T47D (cell line): ENCODE measurements at regions not wholly inside any gene's neighbourhood (a gene's known extent, or its start where the extent isn't known, plus 50 kb on each side); places are given as distances from the start of the nearest gene placed in this dataset.
A peak's percentile ranks its signal among the peaks of the same experiment; 100 is the strongest.

ENCODE experiments used
- DNase-seq, 2 experiments: peaks; one replicate each; pipeline versions ENCODE4 v3.0.0 to v3.0.0-alpha.2; 2011 to 2012; ENCODE audit warnings: low read depth in 1 of 2, low spot score in 1 of 2
- JUND ChIP-seq: IDR thresholded peaks from 2 replicates; pipeline ENCODE4 v1.6.1; 2012; ENCODE audit warnings: low read depth
- in situ Hi-C: cut with HindIII; loops from 2 replicates; pipeline ENCODE4 v1.10.0; 2016; ENCODE audit warnings: low sequenced_read_pairs, low pct_unique_long_range_greater_than_20kb

DNA sequence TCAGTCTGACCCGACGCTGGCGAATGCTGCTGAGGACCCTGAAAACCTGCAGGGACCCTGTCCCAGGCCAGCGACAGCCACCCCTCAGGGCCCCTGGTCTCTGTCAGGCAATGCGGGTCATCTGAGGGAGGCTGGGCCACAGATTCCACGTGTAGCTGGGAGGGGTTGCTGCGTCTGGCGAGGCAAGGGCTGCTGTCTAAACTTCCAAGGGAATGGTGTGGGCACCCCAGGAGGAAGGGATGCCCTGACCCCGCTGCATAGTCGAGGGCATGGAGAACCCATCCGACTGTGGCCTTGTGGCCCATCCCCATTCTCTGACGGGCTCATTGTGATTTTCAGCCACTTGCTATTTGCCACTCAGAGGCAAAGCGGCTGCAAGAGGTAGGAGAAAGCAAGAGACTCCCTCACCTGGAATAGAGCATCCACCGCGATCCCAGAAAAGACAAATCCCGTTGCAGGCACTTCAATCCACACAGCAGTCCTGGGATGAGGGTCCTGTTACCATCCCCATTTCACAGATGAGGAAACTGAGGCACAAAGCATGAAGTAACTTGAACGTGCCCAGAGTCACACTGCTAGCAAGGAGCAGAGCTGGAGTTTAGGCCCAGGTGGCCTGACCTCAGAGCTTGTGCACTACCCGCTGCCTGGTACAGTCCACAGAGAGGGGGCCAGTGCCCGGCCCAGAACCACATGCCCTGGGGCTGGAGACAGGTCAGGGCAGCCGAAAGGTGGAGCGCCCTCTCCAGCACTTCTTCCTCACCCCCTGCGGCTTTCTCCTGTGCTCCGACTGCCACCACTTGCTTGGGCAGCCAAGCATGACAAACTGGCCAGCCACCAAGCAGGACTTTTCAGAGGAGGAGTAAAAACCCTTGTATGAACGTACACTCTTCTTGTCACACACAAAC, 163.8 kb upstream of the KLF14 start:
- DNase-seq: no peak
- no peak for TF ChIP-seq JUND
- in situ Hi-C loops: no loop called here

DNA sequence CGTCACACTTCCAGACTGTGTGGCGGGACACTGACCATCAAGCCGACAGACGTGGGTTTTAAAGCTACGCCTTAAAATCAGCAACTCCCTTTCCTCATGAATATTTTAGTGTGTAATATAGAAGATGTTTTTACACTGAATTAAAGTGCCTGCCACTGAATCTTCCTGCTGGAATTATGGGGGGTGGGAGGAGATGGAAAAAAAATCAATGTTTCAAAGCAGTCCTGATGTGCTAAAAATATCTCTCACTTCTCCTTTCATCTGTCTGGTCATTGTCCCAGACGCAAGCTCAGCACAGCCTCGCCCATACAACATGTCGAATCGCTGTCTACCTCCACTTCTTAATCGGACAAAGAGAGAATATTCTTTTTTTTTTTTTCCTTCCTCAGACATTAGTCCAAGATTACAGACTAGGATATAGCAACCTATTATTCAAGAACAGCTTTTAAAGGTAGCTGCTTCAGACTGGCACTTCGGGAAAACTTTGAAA, 165.1 kb upstream of the KLF14 start:
- DNase-seq: no peak
- in situ Hi-C loops: no loop called here

DNA sequence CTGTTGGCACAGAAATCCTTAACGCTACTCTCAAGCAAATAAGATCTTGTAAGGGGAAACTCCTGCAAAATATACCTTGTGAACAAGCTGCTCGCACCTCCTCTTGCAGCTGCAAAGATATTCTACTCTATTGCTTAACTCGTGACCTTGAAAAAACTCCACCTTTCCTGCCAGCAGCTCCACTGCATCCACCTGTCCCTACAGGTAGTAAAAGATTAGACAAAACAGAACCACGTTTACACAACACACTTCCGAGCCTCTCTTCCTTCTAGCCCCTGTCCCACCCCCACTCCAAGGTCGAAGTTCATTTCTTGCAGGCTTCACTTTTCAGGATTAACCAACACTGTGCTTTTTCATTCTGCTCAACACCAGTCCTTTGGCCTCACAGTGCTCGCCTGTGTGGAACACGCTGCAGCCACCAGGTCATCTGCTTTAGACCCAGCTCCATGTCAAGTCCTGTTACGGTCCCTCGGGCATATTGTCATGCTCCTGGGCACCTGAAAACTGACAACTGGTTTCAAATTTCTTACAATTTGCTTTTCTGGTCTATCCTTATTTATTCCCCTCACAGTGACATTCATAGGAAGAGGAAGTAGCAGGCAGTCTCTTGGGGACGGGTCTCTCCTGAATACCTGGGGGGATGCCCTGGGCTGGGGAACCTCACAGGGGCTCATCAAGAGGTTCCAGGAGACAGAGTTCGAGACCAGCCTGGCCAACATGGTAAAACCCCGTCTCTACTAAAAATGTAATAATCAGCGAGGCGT, 165.8 kb upstream of the KLF14 start:
- no peak for TF ChIP-seq JUND
- DNase-seq: no peak
- in situ Hi-C loops: no loop called here

More for the DNA sequence above, 165.1 kb upstream of the KLF14 start:
- TF ChIP-seq JUND: no peak

DNA sequence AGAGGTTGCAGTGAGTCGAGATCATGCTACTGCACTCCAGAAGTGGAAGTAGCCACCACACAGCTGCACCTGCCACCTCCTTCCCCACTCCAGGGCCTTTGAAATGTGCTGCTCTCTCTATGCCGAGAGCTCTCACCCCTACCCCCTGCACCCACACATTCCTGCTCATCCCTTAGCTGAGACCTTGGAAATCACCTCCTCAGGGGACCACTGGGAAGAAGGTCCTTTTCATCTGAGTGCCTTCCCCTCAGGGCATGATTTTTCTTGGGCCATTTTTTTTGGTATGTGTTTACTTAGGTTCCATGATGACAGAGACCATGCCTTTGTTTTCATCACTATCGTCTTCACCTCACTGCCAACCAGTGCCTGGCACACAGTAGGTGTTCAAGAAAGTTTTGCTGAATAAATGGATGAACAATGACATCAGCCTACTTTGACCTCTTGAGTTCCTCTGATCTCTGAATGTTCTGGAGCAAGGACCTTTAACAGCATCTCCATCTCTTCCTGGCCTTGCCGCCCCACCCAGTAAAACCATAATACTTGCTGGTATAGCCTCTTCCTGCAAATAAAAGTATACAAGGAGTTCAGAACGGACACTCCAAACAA, 166.6 kb upstream of the KLF14 start:
- TF ChIP-seq JUND: no peak
- no peak for DNase-seq
- in situ Hi-C loops: no loop called here

DNA sequence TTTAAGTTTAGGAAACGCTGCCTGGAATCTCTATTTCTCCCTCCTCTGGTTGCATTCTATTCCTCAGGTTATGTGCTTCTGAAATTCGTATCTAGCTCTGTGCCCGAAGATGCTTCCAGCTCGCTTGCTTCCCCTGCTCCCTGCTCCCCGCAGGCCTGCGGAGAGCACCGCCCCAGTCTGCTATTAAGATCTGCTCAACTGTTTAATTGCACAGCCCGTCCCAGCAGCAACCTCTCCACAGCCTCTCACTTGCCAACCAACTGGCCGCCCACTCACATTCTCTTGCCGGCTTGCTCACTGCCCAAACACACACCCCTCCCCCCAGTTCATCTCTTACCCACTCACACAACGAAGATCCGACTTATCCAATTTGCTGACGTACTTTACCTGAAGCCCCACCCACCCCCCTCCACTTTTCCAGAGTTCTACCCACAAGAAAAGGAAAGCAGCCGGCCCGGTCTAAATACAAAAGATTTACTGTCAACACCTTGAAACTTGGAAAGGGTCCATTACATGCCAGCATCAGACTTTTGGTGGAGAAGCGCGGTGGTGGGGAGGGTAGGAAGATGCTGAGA, 167.3 kb upstream of the KLF14 start:
- DNase-seq: peak in 1 of 2 experiments; percentile 12
- in situ Hi-C loops: no loop called here
- no peak for TF ChIP-seq JUND

DNA sequence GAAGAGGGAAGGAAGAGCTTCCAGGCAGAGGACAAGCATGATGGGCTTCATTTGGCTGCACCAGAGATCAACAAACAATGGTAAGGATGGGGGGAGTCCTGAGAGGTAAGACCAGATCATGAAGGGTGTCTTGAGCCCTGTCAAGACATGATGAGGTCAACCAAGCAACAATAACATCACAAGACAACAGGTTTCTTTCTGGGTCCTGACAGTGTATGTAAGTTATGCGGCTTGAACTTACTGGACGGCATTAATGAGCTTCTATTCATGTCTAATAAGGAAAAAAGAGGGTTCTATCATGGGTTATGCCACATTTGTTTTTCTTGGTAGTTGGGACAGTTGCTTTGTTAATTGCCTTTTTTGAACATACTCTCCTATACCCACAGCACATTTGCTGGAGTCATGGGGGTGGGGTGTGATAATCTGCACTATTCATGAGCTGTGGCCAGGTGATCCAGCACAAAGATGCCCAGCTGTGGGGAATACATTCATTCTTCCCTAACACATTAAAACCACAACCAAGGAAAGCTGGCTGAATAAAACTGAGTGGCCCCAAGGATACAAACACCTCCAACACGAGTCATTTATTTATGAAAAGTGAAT, 168.8 kb upstream of the KLF14 start:
- in situ Hi-C loops: no loop called here
- DNase-seq: no peak
- no peak for TF ChIP-seq JUND

DNA sequence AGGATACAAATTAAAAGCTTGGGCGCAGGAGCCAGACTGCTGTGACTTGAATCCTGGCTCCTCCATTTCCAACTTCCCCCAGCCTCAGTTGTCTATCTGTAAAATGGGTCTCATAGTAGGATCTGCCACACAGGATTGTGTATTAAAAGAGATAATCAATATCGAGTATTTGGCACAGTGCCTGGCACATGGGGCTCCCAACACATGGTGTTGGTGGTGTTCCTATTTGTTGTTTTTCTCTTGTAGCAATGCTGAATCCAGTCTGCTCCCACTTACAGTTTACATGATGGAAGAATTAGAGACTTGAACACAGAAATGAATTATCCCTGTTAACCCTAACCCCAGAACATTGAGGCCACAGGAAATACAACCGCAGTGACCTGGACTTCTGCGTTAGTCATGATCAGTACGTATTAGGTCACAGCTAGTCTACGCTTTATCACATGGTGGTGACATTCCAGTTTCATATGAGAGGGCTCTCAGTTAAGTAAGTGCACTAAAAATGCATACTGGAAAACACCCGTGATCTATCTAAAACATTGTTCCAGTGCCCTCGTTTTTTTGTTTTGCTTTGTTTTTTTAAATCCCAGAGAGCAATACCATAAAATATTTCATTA, 169.5 kb upstream of the KLF14 start:
- no peak for DNase-seq
- in situ Hi-C loops: no loop called here
- TF ChIP-seq JUND: no peak

DNA sequence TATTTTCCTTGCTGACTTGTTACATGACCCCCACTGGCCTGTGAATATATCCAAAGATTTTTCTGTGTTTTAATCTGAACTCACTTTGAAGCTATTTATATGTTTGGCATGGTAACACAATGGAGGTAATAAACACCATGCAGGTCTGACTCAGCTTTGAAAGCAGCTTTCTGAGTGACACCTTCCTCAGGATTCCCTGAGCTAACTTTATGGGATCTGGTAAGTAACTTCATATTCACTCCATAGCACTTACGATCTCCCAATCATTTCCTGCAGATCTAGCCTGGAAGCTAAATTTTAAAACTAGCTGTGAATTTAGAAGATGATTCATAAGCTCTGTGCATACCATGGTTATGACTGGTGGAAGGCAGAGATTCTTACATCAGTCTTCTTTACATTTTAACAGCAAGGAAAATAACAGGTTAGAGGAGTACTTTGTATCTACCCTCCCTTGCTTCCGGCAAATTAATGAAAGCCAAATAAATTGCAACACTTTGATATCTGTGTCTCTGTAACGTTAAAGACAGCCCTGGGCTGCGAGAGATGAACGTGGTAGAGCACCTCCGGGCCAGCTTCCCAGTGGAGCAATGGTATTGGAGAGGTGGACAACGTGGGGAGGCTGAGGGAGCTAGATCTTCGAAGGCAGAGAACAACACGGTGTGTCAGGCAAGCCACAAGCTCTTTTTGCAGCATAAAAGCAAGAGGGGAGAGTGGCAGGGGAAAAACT, 170.2 kb upstream of the KLF14 start:
- in situ Hi-C loops: no loop called here
- TF ChIP-seq JUND: peak; percentile 61
- DNase-seq: peak in 1 of 2 experiments; percentile 42

DNA sequence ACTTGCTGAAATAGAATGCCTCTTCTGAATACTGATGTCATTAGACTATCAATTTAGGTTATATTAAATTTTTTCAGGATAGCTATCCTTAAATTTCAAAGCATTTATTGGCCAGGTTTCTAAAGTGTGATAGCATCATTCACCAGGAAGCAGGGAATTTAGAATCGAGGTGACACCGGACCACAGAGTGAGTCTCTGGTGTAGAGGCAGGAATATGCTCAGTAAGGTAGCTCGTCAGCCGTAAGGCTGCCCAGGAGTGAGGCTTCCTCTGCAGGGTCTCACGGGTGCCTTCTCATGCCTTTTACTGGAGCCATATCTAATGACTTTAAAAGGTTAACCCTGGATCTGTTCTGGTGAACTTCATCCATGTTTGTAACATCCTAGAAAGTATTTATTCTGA, 170.8 kb upstream of the KLF14 start:
- TF ChIP-seq JUND: no peak
- no peak for DNase-seq
- in situ Hi-C loops: no loop called here

DNA sequence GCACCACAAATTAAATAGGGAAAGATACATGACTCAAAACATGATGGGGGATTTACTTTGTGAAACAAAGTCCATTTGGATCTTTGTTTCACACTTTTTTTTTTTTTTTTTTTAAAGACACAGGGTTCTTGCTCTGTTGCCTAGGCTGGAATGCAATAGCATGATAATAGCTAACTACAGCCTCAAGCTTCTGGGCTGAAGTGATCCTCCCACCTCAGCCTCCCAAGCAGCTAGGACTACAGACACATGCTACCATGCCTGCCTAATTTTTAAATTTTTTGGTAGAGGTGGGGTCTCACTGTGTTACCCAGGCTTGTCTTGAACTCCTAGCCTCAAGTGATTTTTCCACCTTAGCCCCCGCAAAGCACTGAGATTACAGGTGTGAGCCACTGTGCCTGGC, 172.6 kb upstream of the KLF14 start:
- in situ Hi-C loops: no loop called here
- DNase-seq: no peak
- no peak for TF ChIP-seq JUND

DNA sequence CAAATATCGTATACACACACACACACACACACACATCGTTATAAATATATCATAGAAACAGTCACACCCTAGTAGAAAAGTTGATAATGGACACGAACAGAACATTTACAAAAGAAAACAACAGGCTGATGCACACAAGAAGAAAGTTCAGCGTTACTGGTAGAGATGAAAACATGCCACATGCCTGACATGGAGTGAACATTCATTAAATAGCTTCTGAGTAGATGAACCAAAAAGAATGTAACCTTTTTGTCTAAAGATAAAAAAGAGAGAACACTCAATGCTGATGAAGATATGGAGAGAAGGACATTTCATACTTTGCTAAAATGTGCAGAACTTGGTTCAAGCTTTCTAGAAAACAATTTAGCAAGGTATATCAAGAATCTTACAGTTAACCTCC, 173.4 kb upstream of the KLF14 start:
- no peak for DNase-seq
- TF ChIP-seq JUND: no peak
- in situ Hi-C loops: no loop called here
